ENCODE measurements at regions not wholly inside any gene's neighbourhood (a gene's known extent, or its start where the extent isn't known, plus 50 kb on each side); places are given as distances from the start of the nearest gene placed in this dataset.

DNA sequence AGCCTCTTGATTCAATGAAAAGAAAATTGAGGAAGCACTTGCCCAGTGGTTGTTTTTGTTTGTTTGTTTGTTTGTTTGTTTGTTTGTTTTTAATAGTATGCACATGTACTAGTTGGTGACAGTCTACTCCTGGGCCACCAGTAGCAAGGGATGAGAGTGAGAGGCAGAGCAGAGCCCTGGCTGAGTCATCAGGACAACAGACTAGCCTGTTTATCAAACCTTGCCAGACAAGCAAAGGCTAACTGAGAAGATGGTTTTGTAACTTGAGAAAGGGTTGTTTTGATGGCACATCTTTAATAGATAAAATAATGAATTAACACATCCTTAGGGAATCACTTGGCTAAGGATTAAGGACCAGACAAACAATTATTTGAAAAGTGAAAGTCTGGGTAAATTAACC is 78.1 kb downstream of the INHBA start:
- Histone ChIP-seq H3K27me3 (no peaks in the 10 kb centered on the region), H3K27ac (no peak overlapping the region), H3K4me3 (no peak overlapping the region), H3K4me1 (no peaks in the 10 kb centered on the region), H3K9me3 (no peaks in the 10 kb centered on the region), H3K36me3 (no peaks in the 10 kb centered on the region)
- intact Hi-C loops (cut with DNase I): no loop called here
- DNase-seq (no peak), ATAC-seq (no peak)
- TF ChIP-seq, protein P1, sequence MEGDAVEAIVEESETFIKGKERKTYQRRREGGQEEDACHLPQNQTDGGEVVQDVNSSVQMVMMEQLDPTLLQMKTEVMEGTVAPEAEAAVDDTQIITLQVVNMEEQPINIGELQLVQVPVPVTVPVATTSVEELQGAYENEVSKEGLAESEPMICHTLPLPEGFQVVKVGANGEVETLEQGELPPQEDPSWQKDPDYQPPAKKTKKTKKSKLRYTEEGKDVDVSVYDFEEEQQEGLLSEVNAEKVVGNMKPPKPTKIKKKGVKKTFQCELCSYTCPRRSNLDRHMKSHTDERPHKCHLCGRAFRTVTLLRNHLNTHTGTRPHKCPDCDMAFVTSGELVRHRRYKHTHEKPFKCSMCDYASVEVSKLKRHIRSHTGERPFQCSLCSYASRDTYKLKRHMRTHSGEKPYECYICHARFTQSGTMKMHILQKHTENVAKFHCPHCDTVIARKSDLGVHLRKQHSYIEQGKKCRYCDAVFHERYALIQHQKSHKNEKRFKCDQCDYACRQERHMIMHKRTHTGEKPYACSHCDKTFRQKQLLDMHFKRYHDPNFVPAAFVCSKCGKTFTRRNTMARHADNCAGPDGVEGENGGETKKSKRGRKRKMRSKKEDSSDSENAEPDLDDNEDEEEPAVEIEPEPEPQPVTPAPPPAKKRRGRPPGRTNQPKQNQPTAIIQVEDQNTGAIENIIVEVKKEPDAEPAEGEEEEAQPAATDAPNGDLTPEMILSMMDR (IDR thresholded peaks at IDR 0.05): no peak

DNA sequence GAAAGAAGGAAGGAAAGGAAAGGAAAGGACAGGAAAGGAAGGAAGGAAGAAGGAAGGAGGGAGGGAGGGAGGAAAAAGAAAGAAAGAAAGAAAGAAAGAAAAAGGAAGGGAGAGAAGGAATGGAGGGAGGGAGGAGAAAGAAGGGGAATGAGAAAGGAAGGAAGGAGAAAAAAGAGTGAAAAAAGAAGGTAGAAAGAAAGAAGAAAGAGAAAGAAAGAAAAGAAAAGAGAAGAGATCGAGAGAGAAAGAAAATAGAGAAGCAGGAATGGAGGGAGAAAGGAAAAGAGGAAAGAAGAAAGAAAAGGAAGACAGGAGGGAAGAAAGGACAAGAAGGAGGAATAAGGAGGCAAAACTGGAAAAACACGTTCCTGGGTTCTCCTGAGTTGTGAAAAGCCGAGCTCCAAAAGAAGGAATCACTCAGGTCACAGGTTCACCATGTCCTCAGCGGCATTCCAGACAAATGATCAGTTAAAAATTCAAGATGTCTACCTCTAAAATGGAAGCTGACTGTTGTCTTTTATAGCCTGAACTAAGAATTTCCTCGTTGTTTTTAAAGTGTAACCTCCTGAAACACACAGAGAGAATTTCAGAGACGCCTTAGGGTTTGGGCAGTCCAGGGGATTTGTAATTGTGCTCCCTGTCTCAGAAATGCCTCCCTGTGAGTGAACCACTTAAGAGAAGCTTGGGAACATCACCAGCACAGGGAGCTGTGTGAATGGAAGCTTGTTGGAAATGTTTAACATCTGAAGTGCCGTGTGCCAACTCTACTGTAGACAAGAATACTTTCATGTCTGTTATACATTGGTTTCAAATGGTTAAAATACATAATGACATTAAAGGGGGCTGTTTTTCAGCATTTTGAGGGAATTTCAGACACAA is 80.7 kb downstream of the INHBA start:
- no peaks in the 10 kb centered on the region for H3K27me3 ChIP-seq
- no peak for DNase-seq
- no peak overlapping the region for H3K4me3 ChIP-seq
- no peaks in the 10 kb centered on the region for H3K36me3 ChIP-seq
- no peaks in the 10 kb centered on the region for H3K9me3 ChIP-seq
- no peak overlapping the region for H3K27ac ChIP-seq
- no peak for ATAC-seq
- TF ChIP-seq, protein P1 (IDR thresholded peaks at IDR 0.05): no peak
- intact Hi-C loops (cut with DNase I): no loop called here
- no peaks in the 10 kb centered on the region for H3K4me1 ChIP-seq

DNA sequence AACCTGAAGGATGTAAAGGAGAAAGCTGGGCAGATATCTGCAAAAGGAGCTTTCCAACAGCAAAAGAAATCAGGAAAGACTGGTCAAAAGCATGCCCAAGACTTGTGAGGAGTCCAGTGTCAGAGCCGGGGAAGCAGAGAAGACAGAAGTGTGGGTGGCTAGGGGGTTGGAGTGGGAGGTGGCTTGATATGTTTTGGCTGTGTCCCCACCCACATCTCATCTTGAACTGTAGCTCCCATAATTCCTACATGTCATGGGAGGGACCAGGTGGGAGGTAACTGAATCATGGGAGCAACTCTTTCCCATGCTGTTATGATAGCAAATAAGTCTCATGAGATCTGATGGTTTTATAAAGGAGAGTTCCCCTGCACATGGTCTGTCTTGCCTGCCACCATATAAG is 84.9 kb downstream of the INHBA start:
- TF ChIP-seq, protein P1 (IDR thresholded peaks at IDR 0.05): no peak
- ATAC-seq (no peak), DNase-seq (no peak)
- Histone ChIP-seq H3K27ac (no peak overlapping the region), H3K36me3 (no peaks in the 10 kb centered on the region), H3K4me1 (no peaks in the 10 kb centered on the region), H3K4me3 (no peak overlapping the region), H3K9me3 (no peaks in the 10 kb centered on the region), H3K27me3 (no peaks in the 10 kb centered on the region)
- intact Hi-C loops (cut with DNase I): no loop called here

DNA sequence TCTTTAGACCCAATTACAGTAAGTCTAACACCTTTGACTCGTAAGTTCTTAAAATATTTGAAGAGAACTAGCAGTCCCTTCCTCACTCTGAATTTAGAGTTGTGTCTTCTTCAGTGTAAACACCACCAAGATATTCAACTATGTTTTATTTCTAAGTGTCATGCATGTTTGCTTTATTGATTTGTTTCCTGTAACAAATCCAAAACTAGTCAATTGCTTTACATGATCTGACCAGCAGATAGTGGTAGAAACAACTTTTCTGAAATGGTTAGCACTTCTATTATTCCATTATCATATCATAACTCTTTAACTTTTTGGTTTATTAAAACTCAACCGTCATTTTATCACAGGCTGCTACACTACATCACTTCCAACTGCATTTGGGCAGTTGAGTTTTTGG is 90.1 kb downstream of the INHBA start:
- H3K27ac ChIP-seq: no peak overlapping the region
- no peaks in the 10 kb centered on the region for H3K9me3 ChIP-seq
- no peaks in the 10 kb centered on the region for H3K36me3 ChIP-seq
- DNase-seq (no peak), ATAC-seq (no peak)
- no peaks in the 10 kb centered on the region for H3K4me1 ChIP-seq
- intact Hi-C loops (cut with DNase I): no loop called here
- no peaks in the 10 kb centered on the region for H3K27me3 ChIP-seq
- TF ChIP-seq, protein P1 (IDR thresholded peaks at IDR 0.05): no peak
- no peak overlapping the region for H3K4me3 ChIP-seq

DNA sequence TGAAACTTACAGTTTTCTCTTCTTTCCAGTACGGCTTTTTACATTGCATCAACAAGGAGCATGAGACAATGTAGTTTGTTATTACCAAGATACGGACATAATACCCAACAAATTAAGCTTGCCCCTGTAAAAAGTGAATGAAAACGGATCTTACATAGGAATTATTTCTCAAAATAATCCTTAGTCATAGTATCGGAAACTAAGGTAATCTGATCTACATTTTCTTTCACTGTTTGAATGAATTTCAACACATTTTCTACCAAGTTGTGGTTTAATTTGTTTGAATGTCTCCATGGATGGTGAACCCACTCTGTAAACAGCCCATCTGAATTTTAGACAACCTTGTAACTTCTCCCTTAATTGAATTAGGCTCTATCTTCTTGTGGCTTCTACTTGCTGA is 90.5 kb downstream of the INHBA start:
- H3K4me1 ChIP-seq: no peaks in the 10 kb centered on the region
- no peaks in the 10 kb centered on the region for H3K36me3 ChIP-seq
- no peaks in the 10 kb centered on the region for H3K9me3 ChIP-seq
- DNase-seq (no peak), ATAC-seq (no peak)
- no peak overlapping the region for H3K27ac ChIP-seq
- intact Hi-C loops (cut with DNase I): no loop called here
- TF ChIP-seq, protein P1 (IDR thresholded peaks at IDR 0.05): no peak
- H3K4me3 ChIP-seq: no peak overlapping the region
- H3K27me3 ChIP-seq: no peaks in the 10 kb centered on the region

Data from left lung (tissue), 4 donors.